ENCODE measurements at regions not wholly inside any gene's neighbourhood (a gene's known extent, or its start where the extent isn't known, plus 50 kb on each side); places are given as distances from the start of the nearest gene placed in this dataset.

GRCh38 chr16:65964752-65965151, 401.7 kb upstream of the CDH5 start:
- no peaks in the 10 kb centered on the region for H3K4me1 ChIP-seq
- no peak overlapping the region for H3K27ac ChIP-seq
- intact Hi-C loops (cut with DNase I): no loop called here
- no peak for DNase-seq
- 69 to 82% methylated on average over 4 of the region's 4 CpGs for WGBS, 2 donors
- no peak for TF ChIP-seq EP300 (IDR thresholded peaks at IDR 0.05)
- TF ChIP-seq CTCF (IDR thresholded peaks at IDR 0.05): no peak
- TF ChIP-seq POLR2A (IDR thresholded peaks at IDR 0.05): no peak
- no peak for TF ChIP-seq POLR2AphosphoS5 (IDR thresholded peaks at IDR 0.05)
- H3K36me3 ChIP-seq: no peaks in the 10 kb centered on the region
- H3K27me3 ChIP-seq: no peaks in the 10 kb centered on the region
- no peaks in the 10 kb centered on the region for H3K9me3 ChIP-seq
- no peak overlapping the region for H3K4me3 ChIP-seq

- intact Hi-C loops (cut with DNase I): no loop called here
- Histone ChIP-seq H3K9me3 (no peaks in the 10 kb centered on the region), H3K4me1 (no peaks in the 10 kb centered on the region), H3K27ac (no peak overlapping the region), H3K27me3 (no peaks in the 10 kb centered on the region), H3K36me3 (no peaks in the 10 kb centered on the region), H3K4me3 (no peak overlapping the region)
- 62 to 65% methylated on average over 4 of the region's 4 CpGs for WGBS, 2 donors
- no peak for DNase-seq
- TF ChIP-seq CTCF (IDR thresholded peaks at IDR 0.05) (no peak), POLR2A (IDR thresholded peaks at IDR 0.05) (no peak), POLR2AphosphoS5 (IDR thresholded peaks at IDR 0.05) (no peak), EP300 (IDR thresholded peaks at IDR 0.05) (no peak)
These were observed 404.9 kb upstream of the CDH5 start for GRCh38 chr16:65961476-65962143.

GRCh38 chr16:65959983-65960382, 406.5 kb upstream of the CDH5 start:
- TF ChIP-seq POLR2A (IDR thresholded peaks at IDR 0.05) (no peak), POLR2AphosphoS5 (IDR thresholded peaks at IDR 0.05) (no peak), EP300 (IDR thresholded peaks at IDR 0.05) (no peak), CTCF (IDR thresholded peaks at IDR 0.05) (no peak)
- H3K27ac ChIP-seq: no peak overlapping the region
- no peak for DNase-seq
- H3K36me3 ChIP-seq: no peaks in the 10 kb centered on the region
- H3K4me3 ChIP-seq: no peak overlapping the region
- no peaks in the 10 kb centered on the region for H3K9me3 ChIP-seq
- no peaks in the 10 kb centered on the region for H3K4me1 ChIP-seq
- no peaks in the 10 kb centered on the region for H3K27me3 ChIP-seq
- 59 to 71% methylated on average over 2 of the region's 2 CpGs for WGBS, 2 donors
- intact Hi-C loops (cut with DNase I): no loop called here

GRCh38 chr16:65958086-65958485, 408.4 kb upstream of the CDH5 start:
- no peak for DNase-seq
- 34 to 64% methylated on average over 3 of the region's 3 CpGs for WGBS, 2 donors
- Histone ChIP-seq H3K27me3 (no peaks in the 10 kb centered on the region), H3K4me1 (no peaks in the 10 kb centered on the region), H3K9me3 (no peaks in the 10 kb centered on the region), H3K4me3 (no peak overlapping the region), H3K36me3 (no peaks in the 10 kb centered on the region), H3K27ac (no peak overlapping the region)
- TF ChIP-seq POLR2AphosphoS5 (IDR thresholded peaks at IDR 0.05): no peak
- no peak for TF ChIP-seq CTCF (IDR thresholded peaks at IDR 0.05)
- no peak for TF ChIP-seq EP300 (IDR thresholded peaks at IDR 0.05)
- TF ChIP-seq POLR2A (IDR thresholded peaks at IDR 0.05): no peak
- intact Hi-C loops (cut with DNase I): no loop called here

GRCh38 chr16:65956100-65956499, 410.4 kb upstream of the CDH5 start:
- DNase-seq: no peak
- no peaks in the 10 kb centered on the region for H3K9me3 ChIP-seq
- no peaks in the 10 kb centered on the region for H3K36me3 ChIP-seq
- H3K27me3 ChIP-seq: no peaks in the 10 kb centered on the region
- intact Hi-C loops (cut with DNase I): no loop called here
- 83 to 96% methylated on average over 1 of the region's 1 CpG for WGBS, 2 donors
- no peak overlapping the region for H3K27ac ChIP-seq
- H3K4me3 ChIP-seq: no peak overlapping the region
- no peaks in the 10 kb centered on the region for H3K4me1 ChIP-seq
- TF ChIP-seq POLR2AphosphoS5 (IDR thresholded peaks at IDR 0.05) (no peak), POLR2A (IDR thresholded peaks at IDR 0.05) (no peak), EP300 (IDR thresholded peaks at IDR 0.05) (no peak), CTCF (IDR thresholded peaks at IDR 0.05) (no peak)
